Heart right ventricle (tissue), 16 donors: ENCODE measurements at regions not wholly inside any gene's neighbourhood (a gene's known extent, or its start where the extent isn't known, plus 50 kb on each side); places are given as distances from the start of the nearest gene placed in this dataset.
A peak's percentile ranks its signal among the peaks of the same experiment; 100 is the strongest.

Experiments
- ATAC-seq, 8 donors: fragments of 200-7000 bp; cut with Tn5 transposase; one replicate each; pipeline ENCODE4 v1.9.1; 2020; ENCODE audit warnings: mild to moderate bottlenecking in 8 of 8, moderate library complexity in 8 of 8, moderate number of reproducible peaks in 1 of 8
- DNase-seq, 2 donors: peaks; one replicate each; pipeline ENCODE4 v3.0.0-alpha.2; 2020
- H3K27ac ChIP-seq, 10 donors: fragments of 200-600 bp; sonication (generic) in 2 of 10; one replicate each; pipeline versions ENCODE4 v1.5.0 to v1.8.0; 2020 to 2022; ENCODE audit warnings: mild to moderate bottlenecking in 3 of 10
- H3K27me3 ChIP-seq, 7 donors: fragments of 200-600 bp; one replicate each; pipeline ENCODE4 v1.8.0; 2021 to 2022; ENCODE audit warnings: mild to moderate bottlenecking in 2 of 7
- H3K36me3 ChIP-seq, 9 donors: fragments of 200-600 bp; sonication (generic) in 1 of 9; one replicate each; pipeline versions ENCODE4 v1.5.0 to v1.8.0; 2020 to 2022; ENCODE audit warnings: mild to moderate bottlenecking in 2 of 9
- H3K4me1 ChIP-seq, 9 donors: fragments of 200-600 bp; sonication (generic) in 1 of 9; one replicate each; pipeline versions ENCODE4 v1.5.0 to v1.8.0; 2020 to 2022; ENCODE audit warnings: mild to moderate bottlenecking in 4 of 9
- H3K4me3 ChIP-seq, 10 donors: fragments of 200-600 bp; sonication (generic) in 2 of 10; one replicate each; pipeline versions ENCODE4 v1.5.0 to v1.8.0; 2020 to 2022; ENCODE audit warnings: mild to moderate bottlenecking in 7 of 10, moderate library complexity in 2 of 10
- H3K9me3 ChIP-seq, 11 donors: fragments of 200-600 bp in 10 of 11; sonication (generic) in 2 of 11; one replicate each; pipeline versions ENCODE4 v1.5.0 to v1.8.0; 2013 to 2022; ENCODE audit warnings: mild to moderate bottlenecking in 2 of 11, control low read depth in 1 of 11, moderate library complexity in 1 of 11
- WGBS, 2 donors: extraction: QIAGEN DNeasy Blood & Tissue Kit; methylation state at CpG; one replicate each; pipeline ENCODE4 v1.1.7; 2013; ENCODE audit warnings: inconsistent platforms in 1 of 2; 5-methylcytosine and 5-hydroxymethylcytosine counted together
- intact Hi-C, 10 donors: fragments of 100-400 bp; cut with DNase I; formaldehyde crosslinking; loops; one replicate each; pipeline versions ENCODE4 v1.11.1 to v1.14.2; 2022
- TF ChIP-seq, protein P1 (sequence below), 9 donors: fragments of 200-600 bp; sonication (generic) in 2 of 9; IDR thresholded peaks; one replicate each; pipeline versions ENCODE4 v1.5.0 to v1.8.0; 2021 to 2022; ENCODE audit warnings: antibody characterized with exemption in 9 of 9, mild to moderate bottlenecking in 5 of 9, moderate library complexity in 1 of 9
- donor health status: Arrhythmogenic right ventricular cardiomyopathy.
- donor health status: ischemic (EF 13 %, LVEDD 7.1; RV severe dilation, severe dysfunction).
- donor health status: healthy with polysubstance abuse.
- donor health status: DM: no; HTN: yes; CAD: no.
- donor health status: DM: no; HTN: no; CAD: no.
- donor health status: ischemic (EF 25% LVEDD 6.9; RV normal size, moderate dysfunction).
- donor health status: ischemic (EF 25% LVEDD 5.7; RV mildly dilated, moderate dysfunction).
- donor health status: healthy.
- donor health status: DM: yes; HTN: yes; CAD: no.
- donor health status: Ischemic cardiomyopathy.
- donor health status: ischemic (EF 35%, LVEDD 5.7; RV mildly dilated, moderate dysfunction).
- donor health status: nonischemic (EF 11% LVEDD 7.7; RV severe dilation, severe dysfunction).
- donor health status: DM: yes; HTN: yes; CAD: no.
- donor health status: PGD.
- donor health status: ischemic (EF 29% LVEDD 5.4; RV normal size, mild dysfunction).
- donor health status: nonischemic (EF 23%, LVEDD 6.1; RV moderate dilation, normal function).

GRCh38 chr1:55572878-55573734 lies 357.9 kb upstream of the USP24 start:
- Histone ChIP-seq H3K9me3 (peaks cover 0 to 5% (median 0%) of the 10 kb centered on the region in 11 donors), H3K4me1 (peaks cover 0 to 3% (median 0%) of the 10 kb centered on the region in 9 donors), H3K27ac (no peak overlapping the region), H3K36me3 (no peaks in the 10 kb centered on the region), H3K4me3 (no peak overlapping the region), H3K27me3 (no peaks in the 10 kb centered on the region)
- TF ChIP-seq, protein P1, sequence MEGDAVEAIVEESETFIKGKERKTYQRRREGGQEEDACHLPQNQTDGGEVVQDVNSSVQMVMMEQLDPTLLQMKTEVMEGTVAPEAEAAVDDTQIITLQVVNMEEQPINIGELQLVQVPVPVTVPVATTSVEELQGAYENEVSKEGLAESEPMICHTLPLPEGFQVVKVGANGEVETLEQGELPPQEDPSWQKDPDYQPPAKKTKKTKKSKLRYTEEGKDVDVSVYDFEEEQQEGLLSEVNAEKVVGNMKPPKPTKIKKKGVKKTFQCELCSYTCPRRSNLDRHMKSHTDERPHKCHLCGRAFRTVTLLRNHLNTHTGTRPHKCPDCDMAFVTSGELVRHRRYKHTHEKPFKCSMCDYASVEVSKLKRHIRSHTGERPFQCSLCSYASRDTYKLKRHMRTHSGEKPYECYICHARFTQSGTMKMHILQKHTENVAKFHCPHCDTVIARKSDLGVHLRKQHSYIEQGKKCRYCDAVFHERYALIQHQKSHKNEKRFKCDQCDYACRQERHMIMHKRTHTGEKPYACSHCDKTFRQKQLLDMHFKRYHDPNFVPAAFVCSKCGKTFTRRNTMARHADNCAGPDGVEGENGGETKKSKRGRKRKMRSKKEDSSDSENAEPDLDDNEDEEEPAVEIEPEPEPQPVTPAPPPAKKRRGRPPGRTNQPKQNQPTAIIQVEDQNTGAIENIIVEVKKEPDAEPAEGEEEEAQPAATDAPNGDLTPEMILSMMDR (IDR thresholded peaks at IDR 0.05) = no peak
- 87 to 88% methylated on average over 14 of the region's 14 CpGs for WGBS, 2 donors
- DNase-seq = peak in 1 of 2 donors; percentile 28
- peak in 1 of 8 donors; percentile 49 for ATAC-seq
- intact Hi-C loops = no loop called here

- Histone ChIP-seq H3K36me3 (no peaks in the 10 kb centered on the region), H3K4me3 (no peak overlapping the region), H3K27me3 (no peaks in the 10 kb centered on the region), H3K4me1 (peaks cover 0 to 3% (median 0%) of the 10 kb centered on the region in 9 donors), H3K9me3 (peaks cover 0 to 12% (median 0%) of the 10 kb centered on the region in 11 donors), H3K27ac (no peak overlapping the region)
- 86 to 88% methylated on average over 3 of the region's 3 CpGs for WGBS, 2 donors
- DNase-seq = no peak
- TF ChIP-seq, protein P1 (IDR thresholded peaks at IDR 0.05) = no peak
- ATAC-seq = no peak
- intact Hi-C loops = no loop called here
These were observed 356.6 kb upstream of the USP24 start for GRCh38 chr1:55571767-55572166.

DNA sequence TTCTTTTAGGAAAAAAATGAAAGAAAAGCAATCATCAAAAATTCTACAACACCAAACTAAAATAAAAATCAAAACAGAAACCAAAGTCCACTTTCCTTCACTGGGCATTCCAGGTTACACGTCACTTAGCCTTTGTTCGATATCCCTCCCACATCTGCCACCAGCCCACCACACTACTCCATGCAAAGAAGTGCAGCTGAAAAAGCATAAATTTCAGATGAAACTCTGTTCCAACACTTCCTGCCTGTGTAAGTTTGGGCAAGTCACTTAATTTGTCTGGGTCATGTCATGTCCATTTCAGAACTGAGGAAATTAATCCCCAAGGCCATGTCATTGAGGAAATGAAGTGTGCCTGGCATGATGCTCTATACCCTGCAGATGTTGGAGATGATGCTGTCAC lies 354.3 kb upstream of the USP24 start:
- Histone ChIP-seq H3K27ac (no peak overlapping the region), H3K4me3 (no peak overlapping the region), H3K27me3 (no peaks in the 10 kb centered on the region), H3K4me1 (no peaks in the 10 kb centered on the region), H3K36me3 (no peaks in the 10 kb centered on the region), H3K9me3 (peaks cover 0 to 12% (median 0%) of the 10 kb centered on the region in 11 donors)
- 79 to 80% methylated on average over 2 of the region's 2 CpGs for WGBS, 2 donors
- TF ChIP-seq, protein P1 (IDR thresholded peaks at IDR 0.05) = no peak
- intact Hi-C loops = no loop called here
- no peak for ATAC-seq
- no peak for DNase-seq

DNA sequence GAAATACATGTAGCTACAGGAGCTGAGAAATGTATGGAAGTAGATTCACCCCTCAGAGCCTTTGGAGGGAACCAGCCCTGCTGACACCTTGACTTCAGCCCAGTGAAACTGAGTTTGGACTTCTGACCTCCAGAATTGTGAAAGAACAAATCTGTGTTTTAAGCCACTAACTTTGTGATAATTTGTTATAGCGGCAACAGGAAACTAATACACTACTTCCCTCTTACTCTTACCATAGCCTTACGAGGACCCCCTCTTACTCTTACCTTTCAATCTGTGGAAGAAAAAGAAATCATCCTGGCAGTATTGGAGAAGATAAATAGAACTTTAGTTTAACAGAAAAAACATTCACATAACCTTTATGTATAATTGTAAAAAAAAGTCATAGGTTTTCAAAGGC lies 353.6 kb upstream of the USP24 start:
- DNase-seq (no peak), ATAC-seq (no peak)
- TF ChIP-seq, protein P1 (IDR thresholded peaks at IDR 0.05) = no peak
- WGBS, 2 donors = 76 to 91% methylated on average over 2 of the region's 2 CpGs
- Histone ChIP-seq H3K9me3 (peaks cover 0 to 12% (median 0%) of the 10 kb centered on the region in 11 donors), H3K4me1 (no peaks in the 10 kb centered on the region), H3K36me3 (no peaks in the 10 kb centered on the region), H3K27ac (no peak overlapping the region), H3K27me3 (no peaks in the 10 kb centered on the region), H3K4me3 (no peak overlapping the region)
- intact Hi-C loops = no loop called here
